NB4 (cell line): ENCODE measurements at regions not wholly inside any gene's neighbourhood (a gene's known extent, or its start where the extent isn't known, plus 50 kb on each side); places are given as distances from the start of the nearest gene placed in this dataset.

Source experiments
- DNase-seq: peaks from one replicate; pipeline ENCODE4 v3.0.0; 2010; ENCODE audit warnings: low read depth
- H3K4me3 ChIP-seq: one replicate; pipeline ENCODE4 v1.5.1; 2011; ENCODE audit warnings: mild to moderate bottlenecking, low read depth, low read length, moderate library complexity
- MAX ChIP-seq: IDR thresholded peaks from 2 replicates; pipeline ENCODE4 v1.6.1; 2011; ENCODE audit warnings: low read depth, low read length
- MYC ChIP-seq: IDR thresholded peaks from 2 replicates; pipeline ENCODE4 v1.6.1; 2011; ENCODE audit warnings: low read depth, low read length
- POLR2A ChIP-seq: IDR thresholded peaks from 2 replicates; pipeline ENCODE4 v1.6.1; 2011; ENCODE audit warnings: mild to moderate bottlenecking; ENCODE audit not compliant: insufficient read length; ENCODE audit errors: extremely low read depth
- TF ChIP-seq, protein P1 (sequence below): IDR thresholded peaks from one replicate; pipeline ENCODE4 v1.5.1; 2012; ENCODE audit warnings: low read depth, low read length

- TF ChIP-seq POLR2A (no peak), MAX (no peak), MYC (no peak)
- TF ChIP-seq, protein P1, sequence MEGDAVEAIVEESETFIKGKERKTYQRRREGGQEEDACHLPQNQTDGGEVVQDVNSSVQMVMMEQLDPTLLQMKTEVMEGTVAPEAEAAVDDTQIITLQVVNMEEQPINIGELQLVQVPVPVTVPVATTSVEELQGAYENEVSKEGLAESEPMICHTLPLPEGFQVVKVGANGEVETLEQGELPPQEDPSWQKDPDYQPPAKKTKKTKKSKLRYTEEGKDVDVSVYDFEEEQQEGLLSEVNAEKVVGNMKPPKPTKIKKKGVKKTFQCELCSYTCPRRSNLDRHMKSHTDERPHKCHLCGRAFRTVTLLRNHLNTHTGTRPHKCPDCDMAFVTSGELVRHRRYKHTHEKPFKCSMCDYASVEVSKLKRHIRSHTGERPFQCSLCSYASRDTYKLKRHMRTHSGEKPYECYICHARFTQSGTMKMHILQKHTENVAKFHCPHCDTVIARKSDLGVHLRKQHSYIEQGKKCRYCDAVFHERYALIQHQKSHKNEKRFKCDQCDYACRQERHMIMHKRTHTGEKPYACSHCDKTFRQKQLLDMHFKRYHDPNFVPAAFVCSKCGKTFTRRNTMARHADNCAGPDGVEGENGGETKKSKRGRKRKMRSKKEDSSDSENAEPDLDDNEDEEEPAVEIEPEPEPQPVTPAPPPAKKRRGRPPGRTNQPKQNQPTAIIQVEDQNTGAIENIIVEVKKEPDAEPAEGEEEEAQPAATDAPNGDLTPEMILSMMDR: no peak
- H3K4me3 ChIP-seq: no peak overlapping the region
- no peak for DNase-seq
These were observed 282.8 kb upstream of the LRRN1 start for GRCh38 chr3:3516384-3516783.

DNA sequence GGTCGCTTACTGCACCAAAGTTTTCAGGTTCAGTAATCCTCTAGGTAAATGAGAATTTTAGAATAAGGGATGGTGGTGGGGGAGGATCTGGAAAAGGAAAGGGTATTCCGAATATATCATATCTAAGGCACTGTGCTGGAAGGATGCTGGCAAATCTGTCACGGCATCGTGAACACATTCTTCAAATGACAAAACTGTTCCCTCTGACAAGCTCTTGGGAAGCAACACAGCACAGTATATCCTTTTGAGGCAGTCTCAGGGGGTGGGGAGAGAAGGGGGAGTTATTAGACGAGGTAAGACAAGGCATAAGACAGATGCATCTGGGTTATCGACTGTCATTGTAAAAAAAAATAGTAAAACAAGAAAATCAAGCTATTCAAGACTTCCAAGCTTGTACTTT is 289.6 kb upstream of the LRRN1 start:
- DNase-seq: no peak
- TF ChIP-seq POLR2A: no peak
- no peak for TF ChIP-seq MAX
- TF ChIP-seq MYC: no peak
- H3K4me3 ChIP-seq: no peak overlapping the region

- TF ChIP-seq MAX: no peak
- TF ChIP-seq, protein P1: no peak
- no peak for TF ChIP-seq MYC
- no peak for TF ChIP-seq POLR2A
- H3K4me3 ChIP-seq: no peak overlapping the region
- DNase-seq: no peak
These were observed 294.5 kb upstream of the LRRN1 start for GRCh38 chr3:3504686-3505085.

DNA sequence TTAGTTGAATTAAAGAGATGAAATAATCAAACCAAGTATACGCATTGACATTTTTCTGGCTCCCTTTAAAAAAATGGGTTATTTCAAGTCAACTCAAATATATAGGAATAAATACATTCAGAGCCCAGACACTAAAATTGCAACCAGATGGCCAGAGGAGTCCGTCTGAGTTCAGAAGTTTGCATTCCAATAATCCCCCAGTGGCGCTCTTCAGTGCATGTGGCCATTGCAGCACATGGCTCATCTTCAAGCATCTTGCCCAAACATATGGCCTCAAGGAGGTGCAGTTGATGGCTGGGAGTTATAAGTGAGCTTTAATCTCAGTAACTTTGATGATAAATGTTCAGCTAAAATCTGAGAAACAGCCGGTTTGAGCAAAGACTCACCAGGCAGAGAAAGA is 295.8 kb upstream of the LRRN1 start:
- no peak for DNase-seq
- H3K4me3 ChIP-seq: no peak overlapping the region
- TF ChIP-seq MAX: no peak
- TF ChIP-seq, protein P1: no peak

GRCh38 chr3:3499987-3500386 is 299.2 kb upstream of the LRRN1 start:
- DNase-seq: no peak
- TF ChIP-seq MAX: no peak
- TF ChIP-seq, protein P1: no peak
- no peak for TF ChIP-seq MYC
- TF ChIP-seq POLR2A: no peak

GRCh38 chr3:3499012-3499562 is 300.1 kb upstream of the LRRN1 start:
- H3K4me3 ChIP-seq: no peak overlapping the region
- TF ChIP-seq, protein P1: no peak
- no peak for DNase-seq

More at GRCh38 chr3:3499987-3500386, 299.2 kb upstream of the LRRN1 start:
- H3K4me3 ChIP-seq: no peak overlapping the region
